ENCODE measurements at regions not wholly inside any gene's neighbourhood (a gene's known extent, or its start where the extent isn't known, plus 50 kb on each side); places are given as distances from the start of the nearest gene placed in this dataset.

DNA sequence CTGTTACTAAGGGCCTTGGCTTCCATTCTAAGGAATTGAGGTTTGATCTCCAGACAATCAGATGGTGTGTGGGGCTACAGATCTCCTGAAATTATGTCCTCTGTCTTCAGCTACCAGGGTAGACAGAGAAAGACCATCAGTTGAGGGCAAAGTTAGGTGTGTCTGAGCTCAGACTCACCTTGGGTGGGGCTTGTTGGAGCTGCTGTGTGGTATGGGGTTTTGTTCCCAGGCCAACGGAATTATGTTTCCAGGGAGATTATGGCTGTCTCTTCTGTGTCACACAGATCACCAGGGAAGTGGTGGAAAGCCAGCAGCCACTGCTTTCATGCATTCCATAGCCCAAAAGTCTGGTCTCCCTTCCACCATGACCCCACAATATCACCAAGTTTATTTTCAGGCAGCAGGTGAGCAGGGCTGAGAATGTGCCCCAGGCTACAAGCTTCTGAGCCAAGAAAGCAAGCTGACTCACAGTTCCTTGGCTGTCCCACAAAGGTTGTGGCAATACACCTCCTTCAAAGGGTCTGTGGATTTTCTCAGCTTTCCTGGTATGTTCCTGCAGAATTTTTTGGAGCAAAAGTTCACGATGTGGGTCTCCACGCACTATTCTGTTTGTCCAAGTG lies 714.9 kb downstream of the LUZP2 start:
- TF ChIP-seq YY1 (IDR thresholded peaks at IDR 0.05; ENCODE audit: insufficient read depth, insufficient read length) (no peak), ZNF274 (IDR thresholded peaks at IDR 0.05; ENCODE audit: low read depth, low read length) (no peak)

All from NT2/D1 (cell line).